AG08395 (cell line): ENCODE measurements at regions not wholly inside any gene's neighbourhood (a gene's known extent, or its start where the extent isn't known, plus 50 kb on each side); places are given as distances from the start of the nearest gene placed in this dataset.

Source experiments
- DNase-seq: peaks from one replicate; pipeline ENCODE4 v3.0.0; 2012; ENCODE audit warnings: mixed read lengths, low spot score

DNA sequence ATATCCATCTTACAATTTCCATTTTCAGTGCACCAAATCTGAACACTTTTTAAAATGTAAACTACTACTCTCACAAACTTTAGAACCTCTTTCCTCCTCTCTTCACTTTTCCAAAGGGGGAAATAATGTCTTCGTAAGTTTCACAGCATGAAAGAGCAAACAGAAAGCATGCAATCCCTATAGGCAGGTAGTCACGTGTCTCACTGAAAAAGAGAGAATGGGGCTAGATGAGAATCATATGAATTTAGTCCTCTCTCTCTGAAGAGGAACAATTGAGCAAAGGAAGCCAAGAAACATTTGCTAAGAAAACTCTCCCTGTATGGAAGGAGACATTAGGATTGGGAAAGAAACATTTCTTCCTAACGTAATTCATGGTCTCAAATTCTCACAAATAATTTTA is 613.9 kb downstream of the PLA2G4A start:
- no peak for DNase-seq

DNA sequence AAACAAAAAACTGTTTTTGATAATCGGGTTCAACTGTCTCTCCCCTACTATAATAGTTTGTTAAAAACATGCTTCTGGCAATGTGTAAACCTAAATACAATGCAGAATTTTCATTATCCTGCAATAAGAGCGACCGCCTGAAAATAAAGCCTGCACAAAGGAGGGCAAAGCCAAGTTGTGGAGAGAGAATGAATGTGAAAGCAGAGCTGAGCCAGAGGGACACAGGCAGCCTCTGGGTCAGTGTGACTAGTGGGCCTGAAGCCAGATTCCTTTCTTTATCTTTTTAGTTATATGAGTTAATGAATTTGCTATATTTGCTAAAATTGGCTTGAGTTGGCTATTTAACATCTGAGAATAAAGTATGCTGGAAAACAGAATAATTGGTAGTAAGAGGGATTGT is 615.2 kb downstream of the PLA2G4A start:
- DNase-seq = no peak

DNA sequence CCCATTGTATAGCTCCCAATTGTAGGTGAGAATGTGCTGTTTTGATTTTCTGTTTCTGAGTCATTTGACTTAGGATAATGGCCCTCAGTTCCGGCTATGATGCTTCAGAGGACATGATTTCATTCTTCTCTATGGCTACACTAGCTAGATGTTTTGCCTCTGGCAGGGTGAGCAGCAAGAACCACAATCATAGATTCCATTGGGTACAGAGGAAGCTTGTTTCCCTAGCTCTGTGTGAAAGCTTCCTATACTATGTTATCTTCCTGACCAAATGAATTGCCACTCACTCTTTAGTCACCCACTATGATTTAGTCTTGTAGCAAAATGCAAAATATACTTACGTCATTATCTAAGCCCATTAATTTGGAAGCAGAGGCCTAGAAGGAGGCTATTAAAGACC is 616.3 kb downstream of the PLA2G4A start:
- DNase-seq = no peak

DNA sequence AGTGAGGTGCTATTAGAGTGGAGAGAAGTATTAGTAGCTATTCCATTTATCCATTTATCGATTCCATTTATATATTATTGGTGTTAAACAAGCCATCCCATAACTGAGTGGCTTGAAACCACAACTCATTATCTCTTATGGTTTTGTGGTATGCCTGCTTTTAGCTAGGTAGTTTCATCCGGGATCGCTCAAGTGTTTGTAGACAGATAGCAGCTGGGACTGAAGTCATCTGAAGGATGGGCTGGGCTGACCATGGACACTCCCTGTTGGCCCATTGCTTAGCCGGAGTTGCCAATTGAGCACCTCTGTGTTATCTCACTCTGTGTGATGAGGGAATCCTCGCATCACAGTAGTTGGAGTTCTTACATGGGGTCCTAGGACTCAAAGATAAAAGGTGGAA is 622.5 kb downstream of the PLA2G4A start:
- DNase-seq = no peak

DNA sequence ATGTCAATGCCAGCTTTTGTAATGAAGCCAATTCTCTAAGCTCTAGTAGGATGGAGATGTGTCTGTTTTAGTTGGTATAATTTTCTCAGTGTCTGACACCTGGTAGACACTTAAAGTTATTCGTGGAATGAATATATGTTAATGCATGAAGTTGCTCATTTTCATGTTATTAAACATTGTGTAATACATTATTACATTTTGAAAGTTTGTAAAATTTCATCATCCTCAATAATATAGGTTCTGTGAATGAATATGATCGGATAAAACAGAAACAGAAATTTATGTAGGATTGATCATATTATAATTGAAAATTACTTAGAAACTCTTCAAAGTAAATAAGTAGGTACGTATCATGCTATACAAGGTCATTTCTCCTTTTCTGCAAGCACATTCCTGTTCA is 625.3 kb downstream of the PLA2G4A start:
- no peak for DNase-seq

DNA sequence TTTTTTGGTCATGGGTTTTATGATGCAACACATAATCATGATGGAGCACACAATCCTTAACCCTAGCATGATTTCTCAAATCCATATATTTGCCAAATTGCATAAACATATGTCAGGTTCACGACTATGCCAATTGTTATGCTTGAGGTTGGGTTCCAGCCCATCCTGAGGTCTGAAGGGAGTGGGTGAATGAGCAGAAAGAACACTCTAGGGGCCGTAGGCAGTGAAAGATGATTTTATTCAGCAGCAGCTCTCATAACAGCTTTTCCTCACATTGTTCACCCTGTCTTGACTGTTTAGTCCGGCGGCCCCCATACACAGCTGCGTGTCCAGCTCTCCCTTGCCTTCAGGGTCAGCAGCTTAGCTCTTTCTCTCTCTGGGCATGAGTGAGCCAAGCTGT is 627.7 kb downstream of the PLA2G4A start:
- DNase-seq = no peak

DNA sequence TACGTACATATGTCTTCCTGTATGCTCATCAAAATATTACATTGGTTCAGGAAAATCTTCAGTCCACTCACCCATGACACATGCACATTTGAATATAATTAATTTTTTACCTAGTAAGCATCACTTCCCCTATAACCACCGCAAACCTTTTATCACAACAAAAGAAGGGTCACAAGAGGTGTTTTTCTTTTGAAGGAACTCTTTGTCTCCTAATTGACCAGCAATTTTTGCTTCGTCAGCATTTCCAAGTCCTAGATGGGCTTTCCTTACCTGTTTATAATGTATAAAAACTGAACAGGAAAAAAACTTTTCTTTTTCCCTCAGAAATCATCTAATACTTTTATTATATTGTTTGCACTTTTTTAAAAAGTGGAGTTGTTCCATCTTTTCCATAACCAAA is 631.3 kb downstream of the PLA2G4A start:
- DNase-seq = no peak

DNA sequence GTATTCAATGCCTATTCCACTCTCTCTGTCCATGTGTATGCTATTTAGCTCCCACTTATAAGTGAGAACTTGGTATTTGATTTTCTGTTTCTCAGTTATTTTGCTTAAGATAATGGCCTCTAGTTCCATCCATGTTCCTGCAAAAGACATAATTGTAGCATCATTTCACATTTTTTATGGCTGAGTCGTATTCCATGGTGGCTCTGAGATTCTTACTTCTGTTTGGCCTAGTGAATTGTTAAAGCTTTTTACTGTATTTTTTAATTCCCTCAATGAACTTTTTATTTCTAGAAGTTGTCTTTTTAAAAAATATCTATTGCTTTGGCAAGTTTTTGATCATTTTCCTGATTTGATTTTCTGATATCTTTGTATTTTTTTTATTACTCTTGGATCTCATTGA is 635.6 kb downstream of the PLA2G4A start:
- DNase-seq = no peak

DNA sequence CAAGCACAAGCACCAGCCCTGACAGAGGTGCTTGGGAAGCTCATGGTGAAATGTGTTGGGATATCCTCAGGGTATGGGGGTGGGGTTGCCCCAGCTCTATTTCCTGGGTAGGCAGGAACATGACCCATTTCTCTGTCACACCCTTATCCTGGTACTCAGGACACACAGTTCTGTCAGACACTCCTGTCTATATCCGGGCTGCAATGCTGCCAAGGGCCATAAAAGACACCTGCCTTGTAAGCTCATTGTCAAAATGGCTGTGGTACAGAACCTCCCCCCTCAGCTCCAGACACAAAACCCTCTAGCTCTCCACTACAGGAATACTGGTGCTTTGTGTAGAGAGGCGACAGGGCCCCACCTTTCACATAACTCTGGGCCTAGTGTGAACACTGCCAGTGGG is 636.7 kb downstream of the PLA2G4A start:
- DNase-seq = no peak

DNA sequence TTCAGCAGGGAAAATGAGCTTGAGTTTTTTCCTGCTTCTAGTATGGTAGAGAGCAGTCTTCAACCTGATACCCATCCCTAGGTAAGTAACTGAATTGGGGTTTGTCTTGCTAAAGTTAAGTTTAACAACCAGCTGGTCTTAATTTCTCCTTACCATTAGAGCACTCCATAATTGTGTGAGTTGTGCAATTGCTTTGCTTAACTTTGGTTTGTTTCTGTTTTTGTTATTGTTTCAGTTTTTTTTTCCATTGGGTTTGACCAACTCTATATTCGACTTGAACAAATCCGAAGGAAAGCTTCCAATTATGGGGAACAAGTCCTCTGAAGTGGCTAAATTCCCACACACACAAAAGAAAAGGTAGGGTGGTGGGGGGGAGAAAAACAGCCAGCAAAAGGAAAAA is 641.1 kb downstream of the PLA2G4A start:
- DNase-seq = no peak

DNA sequence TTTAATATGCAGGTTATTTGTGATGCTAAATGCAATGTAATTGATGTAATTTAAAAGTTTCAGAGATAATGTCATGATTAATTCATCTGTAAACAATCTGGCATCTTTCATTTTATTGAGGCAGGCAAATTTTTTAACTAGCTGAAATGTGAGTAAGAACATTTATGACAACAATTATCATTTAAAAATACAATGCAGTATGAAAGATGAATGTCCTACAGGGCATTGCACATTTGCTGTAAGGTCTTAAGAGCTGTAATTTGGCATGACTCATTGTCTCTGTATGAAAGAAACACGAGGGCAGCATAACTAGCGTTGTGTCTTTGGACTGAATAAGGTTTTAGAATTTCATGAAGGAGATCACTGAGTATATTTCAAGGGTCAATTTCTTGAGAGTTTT is 642.8 kb downstream of the PLA2G4A start:
- no peak for DNase-seq

DNA sequence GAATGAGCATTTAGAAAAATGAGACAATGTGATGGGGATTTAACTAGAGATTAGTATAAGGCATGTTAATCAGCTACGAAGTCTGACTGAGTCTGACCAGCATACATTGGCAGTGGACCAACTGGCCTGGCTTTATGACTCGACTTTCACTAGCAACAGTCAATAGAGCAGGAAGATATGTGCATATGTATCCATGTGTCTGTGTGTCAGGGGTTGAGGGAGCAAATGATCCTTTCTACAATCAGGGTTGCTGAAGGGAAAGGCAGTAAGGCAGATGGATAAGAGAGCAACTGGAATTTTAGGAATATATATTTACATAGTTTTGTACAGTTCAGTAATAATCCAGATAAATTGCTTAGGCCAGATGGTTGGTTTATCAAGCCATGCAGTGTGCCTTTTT is 645.6 kb downstream of the PLA2G4A start:
- DNase-seq = no peak

DNA sequence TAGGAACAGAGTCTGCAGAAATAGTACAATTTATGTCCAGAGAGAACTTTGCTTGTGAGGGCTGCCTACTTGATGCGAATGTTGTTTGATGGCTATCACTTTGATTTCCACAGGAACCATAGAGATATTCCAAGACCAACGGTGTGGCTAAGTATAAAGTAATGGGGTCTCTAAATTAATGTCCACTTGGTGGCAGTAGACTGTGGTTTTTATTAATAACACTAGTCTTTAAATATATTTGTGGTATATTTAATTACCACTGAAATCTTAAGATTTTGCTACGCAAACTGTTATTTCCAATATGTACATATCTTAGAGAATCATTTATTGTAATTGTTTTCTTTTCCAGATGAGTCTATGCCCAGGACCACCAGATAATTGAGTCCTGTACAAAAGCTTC is 647.9 kb downstream of the PLA2G4A start:
- DNase-seq = no peak

DNA sequence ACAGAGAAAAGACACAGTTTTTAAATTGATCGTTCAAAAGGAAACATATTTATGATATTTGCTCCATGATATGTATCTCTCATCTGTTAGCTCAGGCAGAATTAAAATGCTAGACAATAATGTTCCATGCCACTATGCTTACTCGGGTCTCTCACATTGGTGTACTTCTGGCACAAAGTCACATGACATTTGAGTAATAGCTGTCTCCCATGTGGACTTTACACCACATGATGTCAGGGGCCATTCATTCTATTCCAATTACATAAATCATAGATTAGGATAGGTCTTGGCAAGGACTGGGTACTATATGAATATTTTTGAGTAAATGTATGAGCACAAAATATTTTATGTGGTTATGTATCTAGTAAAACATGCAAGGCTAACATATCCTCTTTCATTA is 648.4 kb downstream of the PLA2G4A start:
- no peak for DNase-seq

DNA sequence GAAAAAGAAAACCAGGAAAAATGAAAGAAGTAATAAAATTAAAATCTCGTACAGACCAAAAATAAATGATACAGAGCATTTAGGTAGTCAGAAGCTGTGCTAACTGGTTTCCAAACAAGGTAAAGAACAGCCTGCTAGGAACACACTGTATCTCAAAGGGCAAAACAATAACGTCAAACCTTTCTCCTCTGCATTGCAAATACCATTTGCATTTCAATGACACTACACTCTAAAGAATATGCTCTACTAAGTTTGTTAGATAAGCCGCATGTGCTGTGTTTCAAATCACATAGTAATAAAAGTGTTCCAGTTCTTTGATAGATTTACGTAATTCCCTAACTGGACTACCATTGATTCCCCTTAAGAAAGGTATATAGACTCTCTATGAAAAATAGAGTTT is 648.8 kb downstream of the PLA2G4A start:
- DNase-seq = no peak

DNA sequence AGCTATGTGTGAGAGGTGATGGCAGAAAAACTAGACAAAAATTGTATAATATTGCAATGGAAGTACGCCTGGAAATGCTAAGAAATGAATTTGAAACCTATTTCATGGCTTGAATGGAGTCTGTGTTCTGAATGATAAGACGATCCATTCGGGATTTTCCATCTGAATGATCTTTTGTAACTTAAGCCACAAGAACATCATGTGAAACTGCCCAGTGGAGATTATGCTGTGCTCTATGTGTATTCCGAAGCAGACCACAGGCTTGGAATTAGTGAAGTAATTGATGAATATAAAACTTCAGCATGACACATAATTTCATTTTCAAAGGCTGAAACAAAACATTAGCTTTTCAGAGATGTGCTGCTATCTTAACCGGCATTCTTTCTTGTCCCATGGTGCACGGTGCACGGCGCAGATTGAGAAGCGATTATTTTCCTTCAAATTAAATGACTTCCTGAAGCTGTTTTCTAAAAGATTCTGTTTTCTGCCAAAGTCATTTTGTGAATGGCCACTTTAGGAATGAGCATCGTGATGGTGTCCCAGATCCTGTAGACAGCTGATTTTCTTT is 652.9 kb downstream of the PLA2G4A start:
- DNase-seq = no peak

DNA sequence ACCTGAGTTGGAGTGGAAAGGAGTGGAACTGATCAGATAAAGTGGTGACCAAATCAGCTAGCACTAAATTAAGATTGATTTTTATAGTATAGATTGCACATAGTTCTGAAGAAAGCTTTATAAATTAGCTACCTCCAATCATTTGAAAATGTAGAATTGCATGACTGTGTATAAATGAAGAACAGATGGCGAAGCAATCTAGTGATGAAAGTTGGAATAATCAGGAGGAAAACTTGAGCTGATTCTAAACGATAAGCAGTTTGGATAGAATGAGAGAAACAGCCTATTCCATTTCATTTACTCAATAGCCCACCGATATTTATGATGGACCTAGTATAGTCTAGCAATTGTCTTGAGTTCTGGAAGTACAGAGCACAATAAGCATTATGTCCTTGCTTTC is 661.5 kb downstream of the PLA2G4A start:
- no peak for DNase-seq

DNA sequence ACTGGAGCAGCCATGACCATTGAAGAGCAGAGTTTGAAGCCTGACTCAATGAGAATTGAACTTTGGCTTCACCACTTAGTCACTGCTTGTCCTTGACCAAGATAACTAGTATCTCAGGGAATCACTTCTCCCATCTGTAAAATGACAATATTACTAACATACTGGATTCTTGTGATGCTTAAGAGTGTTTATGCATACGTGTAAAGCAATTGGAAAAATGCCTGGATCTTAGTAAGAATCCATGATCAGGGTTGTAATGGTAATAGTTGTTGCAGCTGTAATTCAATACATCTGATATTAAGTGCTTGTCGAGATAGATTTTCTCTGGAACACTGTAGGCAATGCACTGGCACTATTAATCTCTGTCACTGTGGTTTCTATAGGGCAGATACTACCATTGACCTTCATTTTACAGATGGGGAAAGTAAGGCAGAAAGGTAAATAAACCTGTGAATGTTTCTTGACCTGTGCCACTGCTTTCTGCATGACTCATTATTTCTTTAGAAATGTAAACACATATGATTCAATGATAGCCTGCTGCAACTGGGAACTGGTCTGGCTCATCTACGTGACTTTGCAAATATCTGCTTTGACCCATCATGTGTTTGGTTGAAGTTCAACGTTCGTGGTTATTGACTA is 662.5 kb downstream of the PLA2G4A start:
- DNase-seq = no peak

DNA sequence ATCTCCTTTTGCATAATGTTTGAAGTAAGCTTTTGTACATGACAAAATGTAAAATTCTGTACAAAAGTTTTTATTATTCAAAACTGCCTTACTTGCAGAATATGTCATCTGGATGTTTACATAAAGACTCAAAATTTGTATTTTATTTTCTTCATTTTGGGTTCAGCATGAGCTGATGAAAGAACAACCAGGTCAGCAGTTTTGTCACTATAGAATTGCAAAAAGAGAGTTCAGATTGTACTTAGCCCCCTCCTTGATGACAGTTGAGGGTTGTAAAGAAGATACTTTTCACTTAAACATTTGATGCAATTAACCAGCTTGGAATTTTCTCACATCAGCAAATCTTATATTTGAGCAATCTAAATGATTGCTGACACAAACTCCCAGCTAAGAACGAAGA is 669.3 kb downstream of the PLA2G4A start:
- no peak for DNase-seq

DNA sequence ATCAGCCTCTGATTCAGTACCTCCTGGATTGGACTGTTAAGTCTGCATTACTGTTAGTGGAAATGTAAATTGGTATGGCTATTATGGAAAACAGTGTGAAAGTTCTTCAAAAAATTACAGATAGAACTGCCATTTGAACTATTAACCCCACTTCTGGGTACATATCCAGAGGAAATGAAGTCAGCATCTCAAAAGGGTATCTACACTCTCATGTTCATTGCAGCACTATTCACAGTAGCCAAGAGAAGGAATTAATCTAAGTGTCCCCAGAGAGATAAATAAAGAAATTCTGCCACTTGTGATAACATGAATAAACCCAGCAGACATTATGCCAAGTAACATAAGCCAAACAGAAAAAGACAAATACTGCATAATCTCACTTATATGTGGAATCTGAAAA is 676.0 kb downstream of the PLA2G4A start:
- no peak for DNase-seq

DNA sequence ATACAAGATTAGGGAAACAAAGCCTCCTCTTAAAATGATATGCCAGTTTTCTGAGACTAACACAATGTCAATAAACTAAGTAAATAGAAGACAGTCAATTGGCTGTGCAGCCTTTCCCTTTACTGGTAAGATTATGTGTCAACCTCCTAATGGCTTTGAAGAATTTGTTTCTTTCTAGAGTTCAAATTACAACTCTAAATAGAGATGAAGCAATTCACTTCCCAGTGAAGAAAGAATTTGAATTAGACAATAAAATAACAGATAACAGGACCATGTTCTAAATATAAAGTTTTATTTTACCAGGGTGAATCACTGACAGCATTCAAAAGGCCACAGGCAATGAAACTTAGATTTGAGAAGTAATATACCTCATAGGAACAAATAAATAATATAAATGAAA is 680.3 kb downstream of the PLA2G4A start:
- DNase-seq = no peak

DNA sequence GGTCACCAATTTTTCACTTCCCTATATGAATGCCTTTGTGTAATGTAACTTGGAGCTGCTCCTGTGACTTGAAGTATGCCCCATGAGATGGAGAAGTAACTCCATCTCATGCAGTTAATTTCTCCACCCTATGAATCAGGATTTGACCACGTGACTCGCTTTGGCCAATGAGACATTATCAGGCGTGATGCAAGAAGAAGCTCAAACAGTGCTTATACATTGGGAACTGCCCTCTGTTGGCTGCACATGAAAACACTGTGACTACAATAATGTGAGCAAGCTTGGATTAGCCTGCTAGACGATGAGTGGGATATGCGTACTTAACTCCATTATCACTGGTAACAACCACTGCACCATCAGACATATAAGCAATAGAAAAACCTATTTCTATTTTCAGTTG is 684.4 kb downstream of the PLA2G4A start:
- no peak for DNase-seq

DNA sequence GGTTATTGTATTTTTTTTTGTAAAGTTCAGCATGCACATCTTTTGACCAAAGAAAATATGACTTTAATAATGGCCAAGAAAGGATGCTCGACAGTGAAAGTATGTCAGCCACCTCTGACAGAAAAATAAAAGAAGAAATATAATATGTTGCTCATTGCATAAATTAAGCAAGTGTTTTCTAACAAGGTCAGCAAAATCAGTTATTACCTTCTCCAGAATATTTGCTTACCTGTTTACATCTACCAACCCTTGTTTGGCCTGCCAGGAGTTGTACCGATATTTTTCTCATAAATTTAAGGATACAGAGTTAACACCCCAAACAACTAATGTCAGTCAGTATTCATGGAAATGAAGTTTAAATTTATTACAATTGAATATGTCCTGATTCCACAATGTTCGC is 685.4 kb downstream of the PLA2G4A start:
- no peak for DNase-seq

DNA sequence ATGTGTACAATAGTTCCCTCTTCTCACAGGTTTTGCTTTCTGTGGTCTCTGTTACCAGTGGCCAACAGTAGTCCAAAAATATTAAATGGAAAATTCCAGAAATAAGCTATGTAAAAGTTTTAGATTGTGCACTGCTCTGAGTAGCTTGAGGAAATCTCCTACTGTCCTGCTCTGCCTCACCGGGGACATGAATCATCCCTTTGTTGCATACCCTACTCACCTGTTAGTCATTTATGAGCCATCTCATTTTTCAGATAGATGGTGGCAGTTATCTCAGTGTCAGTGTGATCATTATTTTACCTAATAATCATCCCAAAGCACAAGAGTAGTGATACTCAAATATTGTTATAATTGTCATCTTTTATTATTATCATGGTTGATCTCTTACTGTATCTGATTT is 688.1 kb downstream of the PLA2G4A start:
- no peak for DNase-seq

DNA sequence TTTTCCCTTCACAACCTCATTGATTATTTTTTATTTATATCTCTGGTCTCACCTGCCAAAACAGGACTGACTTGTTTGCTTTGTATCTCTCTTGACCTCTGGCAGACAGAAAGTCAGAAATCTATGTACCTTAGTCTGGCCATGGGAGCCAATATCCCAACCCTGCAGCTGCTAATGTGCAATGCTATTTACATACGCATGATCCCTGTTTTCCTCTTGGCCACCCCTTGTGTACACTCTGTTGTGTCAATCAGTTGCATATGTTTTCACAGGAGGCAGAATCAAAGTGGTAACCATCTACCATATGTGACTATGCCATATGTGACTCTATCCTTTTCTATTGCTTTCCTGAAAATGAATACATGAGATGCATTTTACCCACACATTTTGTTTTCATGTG is 688.8 kb downstream of the PLA2G4A start:
- DNase-seq = no peak
